ENCODE measurements at regions not wholly inside any gene's neighbourhood (a gene's known extent, or its start where the extent isn't known, plus 50 kb on each side); places are given as distances from the start of the nearest gene placed in this dataset.

DNA sequence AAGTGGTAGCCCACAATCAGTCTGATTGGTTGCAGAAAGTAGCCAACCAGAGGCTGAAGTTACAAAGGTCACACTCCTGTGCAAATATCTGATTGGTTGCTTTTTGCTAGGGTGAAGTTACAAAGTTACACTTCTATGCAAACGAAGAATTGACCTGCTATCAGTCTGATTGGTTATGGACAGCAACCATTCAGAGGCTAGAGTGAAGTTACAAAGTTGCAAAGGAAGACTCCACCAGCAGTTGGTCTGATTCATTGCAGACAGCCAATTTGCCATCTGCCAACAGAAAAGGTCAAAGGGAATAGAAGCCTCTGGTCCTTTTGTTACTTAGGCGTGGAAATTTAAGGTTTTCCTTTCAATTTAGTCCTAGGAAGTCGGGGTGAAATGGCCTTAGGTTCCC is 377.7 kb downstream of the PRDM5 start:
- H3K4me1 ChIP-seq (ENCODE audit: control insufficient read depth in 2 of 2, insufficient read depth in 2 of 2, low read length in 2 of 2): no peaks in the 10 kb centered on the region
- DNase-seq (ENCODE audit: low read depth in 6 of 9, low spot score in 9 of 9): no peak
- H3K9me3 ChIP-seq (ENCODE audit: control insufficient read depth in 2 of 2, insufficient read depth in 1 of 2, low read length in 1 of 2): no peaks in the 10 kb centered on the region
- H3K36me3 ChIP-seq (ENCODE audit: control insufficient read depth in 2 of 2, insufficient read depth in 2 of 2, low read length in 1 of 2): no peaks in the 10 kb centered on the region
- H3K27me3 ChIP-seq (ENCODE audit: control insufficient read depth in 2 of 2, insufficient read depth in 1 of 2, low read length in 1 of 2): no peaks in the 10 kb centered on the region
- no peak overlapping the region for H3K4me3 ChIP-seq (ENCODE audit: low read length in 2 of 2)
- WGBS: 80% methylated on average over 3 of the region's 3 CpGs
- no peak overlapping the region for H3K27ac ChIP-seq (ENCODE audit: low read depth in 1 of 2, low read length in 1 of 2)

DNA sequence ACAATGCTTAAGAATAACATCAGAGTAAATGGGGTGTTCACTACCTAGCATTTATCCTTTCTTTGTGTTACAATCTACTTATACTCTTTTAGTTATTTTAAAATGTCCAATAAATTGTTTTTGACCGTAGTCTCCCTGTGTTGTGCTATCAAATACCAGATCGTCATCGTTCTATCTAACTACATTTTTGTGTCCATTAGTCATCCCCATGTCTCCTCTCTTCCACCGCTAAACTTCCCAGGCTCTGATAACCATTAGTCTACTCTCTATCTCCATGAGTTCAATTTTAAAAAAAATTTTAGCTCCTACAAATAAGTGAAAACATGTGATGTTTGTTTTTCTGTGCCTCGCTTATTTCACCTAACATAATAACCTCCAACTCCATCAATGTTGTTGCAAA is 381.9 kb downstream of the PRDM5 start:
- H3K27me3 ChIP-seq (ENCODE audit: control insufficient read depth in 2 of 2, insufficient read depth in 1 of 2, low read length in 1 of 2): no peaks in the 10 kb centered on the region
- H3K4me3 ChIP-seq (ENCODE audit: low read length in 2 of 2): no peak overlapping the region
- no peaks in the 10 kb centered on the region for H3K9me3 ChIP-seq (ENCODE audit: control insufficient read depth in 2 of 2, insufficient read depth in 1 of 2, low read length in 1 of 2)
- no peaks in the 10 kb centered on the region for H3K36me3 ChIP-seq (ENCODE audit: control insufficient read depth in 2 of 2, insufficient read depth in 2 of 2, low read length in 1 of 2)
- no peak for DNase-seq (ENCODE audit: low read depth in 6 of 9, low spot score in 9 of 9)
- no peak overlapping the region for H3K27ac ChIP-seq (ENCODE audit: low read depth in 1 of 2, low read length in 1 of 2)
- no peaks in the 10 kb centered on the region for H3K4me1 ChIP-seq (ENCODE audit: control insufficient read depth in 2 of 2, insufficient read depth in 2 of 2, low read length in 2 of 2)
- 97% methylated on average over 5 of the region's 5 CpGs for WGBS

DNA sequence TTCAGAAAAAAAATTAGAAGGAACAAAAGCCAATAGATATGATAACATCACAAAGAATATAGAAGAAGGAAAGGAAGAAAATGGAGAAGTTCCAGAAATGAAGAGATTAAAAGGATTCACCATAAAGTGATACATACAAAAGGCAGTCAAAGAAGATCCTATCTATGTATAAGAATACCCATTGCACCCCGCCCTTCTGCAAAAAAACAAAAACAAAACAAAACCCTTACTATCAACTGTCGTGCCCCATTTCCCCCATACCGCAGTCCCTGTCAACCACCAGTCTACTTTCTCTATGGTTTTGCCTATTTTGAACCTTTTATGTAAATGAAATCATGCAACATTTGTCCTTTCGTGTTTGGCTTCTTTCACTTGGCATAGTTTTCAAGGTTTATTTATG is 385.6 kb downstream of the PRDM5 start:
- Histone ChIP-seq H3K36me3 (ENCODE audit: control insufficient read depth in 2 of 2, insufficient read depth in 2 of 2, low read length in 1 of 2) (no peaks in the 10 kb centered on the region), H3K27ac (ENCODE audit: low read depth in 1 of 2, low read length in 1 of 2) (no peak overlapping the region), H3K4me3 (ENCODE audit: low read length in 2 of 2) (no peak overlapping the region), H3K4me1 (ENCODE audit: control insufficient read depth in 2 of 2, insufficient read depth in 2 of 2, low read length in 2 of 2) (no peaks in the 10 kb centered on the region), H3K27me3 (ENCODE audit: control insufficient read depth in 2 of 2, insufficient read depth in 1 of 2, low read length in 1 of 2) (no peaks in the 10 kb centered on the region), H3K9me3 (ENCODE audit: control insufficient read depth in 2 of 2, insufficient read depth in 1 of 2, low read length in 1 of 2) (no peaks in the 10 kb centered on the region)
- 96% methylated on average over 4 of the region's 4 CpGs for WGBS
- DNase-seq (ENCODE audit: low read depth in 6 of 9, low spot score in 9 of 9): no peak

DNA sequence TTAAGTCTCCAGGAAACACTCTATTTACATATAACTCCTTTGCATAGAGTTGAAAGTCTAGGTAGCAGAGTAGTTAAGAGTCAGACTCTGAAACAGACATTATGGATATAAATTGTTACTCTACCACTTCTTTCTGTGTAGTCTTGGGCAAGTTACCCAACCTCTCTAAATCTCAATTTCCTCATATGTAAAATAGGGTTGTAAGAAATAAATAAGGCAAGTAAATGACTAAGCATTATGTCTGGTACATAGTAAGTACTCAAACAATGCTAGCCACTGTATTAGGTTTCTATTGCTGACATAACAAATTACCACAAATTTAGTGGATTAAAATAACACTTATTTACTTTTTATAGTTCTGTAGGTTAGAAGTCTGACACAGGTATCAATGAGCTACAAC is 394.1 kb downstream of the PRDM5 start:
- no peak overlapping the region for H3K4me3 ChIP-seq (ENCODE audit: low read length in 2 of 2)
- DNase-seq (ENCODE audit: low read depth in 6 of 9, low spot score in 9 of 9): no peak
- H3K27ac ChIP-seq (ENCODE audit: low read depth in 1 of 2, low read length in 1 of 2): no peak overlapping the region
- no peaks in the 10 kb centered on the region for H3K36me3 ChIP-seq (ENCODE audit: control insufficient read depth in 2 of 2, insufficient read depth in 2 of 2, low read length in 1 of 2)
- H3K27me3 ChIP-seq (ENCODE audit: control insufficient read depth in 2 of 2, insufficient read depth in 1 of 2, low read length in 1 of 2): no peaks in the 10 kb centered on the region
- H3K9me3 ChIP-seq (ENCODE audit: control insufficient read depth in 2 of 2, insufficient read depth in 1 of 2, low read length in 1 of 2): no peaks in the 10 kb centered on the region
- H3K4me1 ChIP-seq (ENCODE audit: control insufficient read depth in 2 of 2, insufficient read depth in 2 of 2, low read length in 2 of 2): no peaks in the 10 kb centered on the region

DNA sequence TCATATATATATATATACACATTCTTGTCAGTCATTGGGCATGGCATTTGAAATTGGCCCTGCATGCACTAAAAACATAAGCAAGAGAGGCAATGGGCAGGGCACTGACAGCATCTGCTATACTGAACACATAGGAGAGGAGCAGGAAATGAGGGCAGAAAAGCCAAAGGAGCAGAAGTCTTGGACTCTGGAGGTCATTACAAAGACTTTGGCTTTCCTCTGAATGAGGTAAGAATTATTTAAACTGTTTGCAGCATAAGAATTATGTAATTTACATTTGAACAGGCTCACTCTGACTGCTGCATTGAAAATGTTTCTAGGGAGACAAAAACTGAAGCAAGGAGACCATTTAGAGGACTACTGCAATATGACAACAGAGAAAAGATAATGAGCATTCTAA is 396.5 kb downstream of the PRDM5 start:
- no peaks in the 10 kb centered on the region for H3K4me1 ChIP-seq (ENCODE audit: control insufficient read depth in 2 of 2, insufficient read depth in 2 of 2, low read length in 2 of 2)
- no peak for DNase-seq (ENCODE audit: low read depth in 6 of 9, low spot score in 9 of 9)

DNA sequence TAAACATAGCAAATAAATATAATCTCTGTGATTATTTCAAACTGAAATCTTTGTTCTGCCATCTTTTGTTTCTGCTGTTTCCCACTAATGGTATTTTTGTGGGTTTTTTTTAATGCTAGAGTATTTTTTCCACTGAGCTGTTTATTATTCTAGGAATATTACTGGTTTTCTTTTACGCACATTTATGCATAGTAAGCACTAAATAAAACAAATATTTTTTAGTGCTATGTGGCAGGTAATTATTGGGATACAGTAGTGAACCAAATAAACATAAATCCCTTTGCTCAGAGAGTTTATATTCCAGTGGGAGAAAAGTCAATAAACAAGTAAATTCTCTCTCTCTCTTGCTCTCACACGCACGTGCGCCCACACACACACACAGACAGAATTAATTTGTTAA is 397.4 kb downstream of the PRDM5 start:
- no peak overlapping the region for H3K27ac ChIP-seq (ENCODE audit: low read depth in 1 of 2, low read length in 1 of 2)
- no peaks in the 10 kb centered on the region for H3K4me1 ChIP-seq (ENCODE audit: control insufficient read depth in 2 of 2, insufficient read depth in 2 of 2, low read length in 2 of 2)
- H3K27me3 ChIP-seq (ENCODE audit: control insufficient read depth in 2 of 2, insufficient read depth in 1 of 2, low read length in 1 of 2): no peaks in the 10 kb centered on the region
- H3K9me3 ChIP-seq (ENCODE audit: control insufficient read depth in 2 of 2, insufficient read depth in 1 of 2, low read length in 1 of 2): no peaks in the 10 kb centered on the region
- DNase-seq (ENCODE audit: low read depth in 6 of 9, low spot score in 9 of 9): no peak
- no peak overlapping the region for H3K4me3 ChIP-seq (ENCODE audit: low read length in 2 of 2)
- 99% methylated on average over 4 of the region's 4 CpGs for WGBS
- no peaks in the 10 kb centered on the region for H3K36me3 ChIP-seq (ENCODE audit: control insufficient read depth in 2 of 2, insufficient read depth in 2 of 2, low read length in 1 of 2)

More for the DNA sequence above, 396.5 kb downstream of the PRDM5 start:
- no peak overlapping the region for H3K27ac ChIP-seq (ENCODE audit: low read depth in 1 of 2, low read length in 1 of 2)
- no peak overlapping the region for H3K4me3 ChIP-seq (ENCODE audit: low read length in 2 of 2)
- no peaks in the 10 kb centered on the region for H3K27me3 ChIP-seq (ENCODE audit: control insufficient read depth in 2 of 2, insufficient read depth in 1 of 2, low read length in 1 of 2)
- no peaks in the 10 kb centered on the region for H3K9me3 ChIP-seq (ENCODE audit: control insufficient read depth in 2 of 2, insufficient read depth in 1 of 2, low read length in 1 of 2)
- H3K36me3 ChIP-seq (ENCODE audit: control insufficient read depth in 2 of 2, insufficient read depth in 2 of 2, low read length in 1 of 2): no peaks in the 10 kb centered on the region

DNA sequence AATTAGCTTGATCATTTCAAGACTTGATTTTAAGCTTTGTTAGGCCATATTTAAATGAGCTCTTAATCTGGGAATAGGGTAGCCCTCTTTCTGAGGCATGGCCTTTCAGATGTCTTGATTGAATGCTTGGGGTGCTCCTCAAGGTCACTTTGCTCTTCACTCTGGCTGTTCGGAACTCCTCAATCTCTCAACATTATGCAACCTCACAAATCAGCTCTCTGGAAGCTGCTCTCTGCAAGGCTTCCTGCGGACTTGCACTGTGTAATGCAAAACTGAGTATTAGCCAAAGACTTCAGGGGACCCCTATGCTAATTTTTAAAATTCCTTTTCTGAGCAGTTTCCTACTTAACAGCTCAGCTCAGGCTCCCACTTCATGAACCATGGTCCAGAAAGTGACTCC is 398.3 kb downstream of the PRDM5 start:
- Histone ChIP-seq H3K9me3 (ENCODE audit: control insufficient read depth in 2 of 2, insufficient read depth in 1 of 2, low read length in 1 of 2) (no peaks in the 10 kb centered on the region), H3K27ac (ENCODE audit: low read depth in 1 of 2, low read length in 1 of 2) (no peak overlapping the region), H3K36me3 (ENCODE audit: control insufficient read depth in 2 of 2, insufficient read depth in 2 of 2, low read length in 1 of 2) (no peaks in the 10 kb centered on the region), H3K4me3 (ENCODE audit: low read length in 2 of 2) (no peak overlapping the region), H3K27me3 (ENCODE audit: control insufficient read depth in 2 of 2, insufficient read depth in 1 of 2, low read length in 1 of 2) (no peaks in the 10 kb centered on the region), H3K4me1 (ENCODE audit: control insufficient read depth in 2 of 2, insufficient read depth in 2 of 2, low read length in 2 of 2) (no peaks in the 10 kb centered on the region)
- no peak for DNase-seq (ENCODE audit: low read depth in 6 of 9, low spot score in 9 of 9)
- 92% methylated on average over 2 of the region's 2 CpGs for WGBS

DNA sequence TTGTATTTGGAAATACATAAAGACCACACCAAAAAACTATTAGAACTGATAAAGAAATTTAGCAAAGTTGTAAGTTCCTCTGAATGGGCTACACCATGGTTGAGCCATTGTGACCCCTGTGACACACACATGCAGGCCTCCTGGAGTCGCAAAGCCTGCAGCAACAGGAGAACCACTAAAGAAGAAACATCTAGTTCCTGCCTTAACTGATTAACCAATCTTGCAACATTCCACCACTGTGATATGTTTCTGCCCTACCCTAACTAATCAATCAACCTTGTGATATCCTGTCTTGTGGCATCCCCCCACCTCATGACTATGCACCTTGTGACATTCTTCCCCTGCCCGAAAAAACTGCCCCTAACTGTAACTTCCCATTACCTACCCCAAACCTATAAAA is 401.8 kb downstream of the PRDM5 start:
- no peaks in the 10 kb centered on the region for H3K9me3 ChIP-seq (ENCODE audit: control insufficient read depth in 2 of 2, insufficient read depth in 1 of 2, low read length in 1 of 2)
- no peaks in the 10 kb centered on the region for H3K27me3 ChIP-seq (ENCODE audit: control insufficient read depth in 2 of 2, insufficient read depth in 1 of 2, low read length in 1 of 2)
- no peaks in the 10 kb centered on the region for H3K4me1 ChIP-seq (ENCODE audit: control insufficient read depth in 2 of 2, insufficient read depth in 2 of 2, low read length in 2 of 2)
- no peaks in the 10 kb centered on the region for H3K36me3 ChIP-seq (ENCODE audit: control insufficient read depth in 2 of 2, insufficient read depth in 2 of 2, low read length in 1 of 2)
- no peak for DNase-seq (ENCODE audit: low read depth in 6 of 9, low spot score in 9 of 9)
- 74% methylated on average over 2 of the region's 2 CpGs for WGBS
- H3K27ac ChIP-seq (ENCODE audit: low read depth in 1 of 2, low read length in 1 of 2): no peak overlapping the region
- H3K4me3 ChIP-seq (ENCODE audit: low read length in 2 of 2): no peak overlapping the region

DNA sequence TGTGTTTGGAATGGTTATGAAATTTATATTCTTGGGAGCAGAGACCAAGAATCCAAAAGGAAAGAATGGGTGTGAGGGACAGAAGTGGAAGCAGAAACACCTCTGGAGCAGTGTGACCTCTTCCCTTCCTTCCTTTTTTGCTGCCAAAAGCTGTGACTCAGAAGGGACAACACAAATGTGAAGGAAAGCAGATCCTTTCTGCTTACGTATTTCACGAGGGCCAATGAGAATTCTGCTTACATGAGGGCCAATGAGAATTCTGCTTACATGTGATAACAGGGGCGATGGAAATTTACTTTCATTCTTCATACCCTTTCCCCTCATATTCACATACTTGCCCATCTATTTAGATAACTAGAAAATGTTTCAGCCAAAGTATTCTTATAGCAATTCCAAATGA is 404.6 kb downstream of the PRDM5 start:
- Histone ChIP-seq H3K9me3 (ENCODE audit: control insufficient read depth in 2 of 2, insufficient read depth in 1 of 2, low read length in 1 of 2) (no peaks in the 10 kb centered on the region), H3K27me3 (ENCODE audit: control insufficient read depth in 2 of 2, insufficient read depth in 1 of 2, low read length in 1 of 2) (no peaks in the 10 kb centered on the region), H3K36me3 (ENCODE audit: control insufficient read depth in 2 of 2, insufficient read depth in 2 of 2, low read length in 1 of 2) (no peaks in the 10 kb centered on the region), H3K27ac (ENCODE audit: low read depth in 1 of 2, low read length in 1 of 2) (no peak overlapping the region), H3K4me1 (ENCODE audit: control insufficient read depth in 2 of 2, insufficient read depth in 2 of 2, low read length in 2 of 2) (no peaks in the 10 kb centered on the region), H3K4me3 (ENCODE audit: low read length in 2 of 2) (no peak overlapping the region)
- no peak for DNase-seq (ENCODE audit: low read depth in 6 of 9, low spot score in 9 of 9)
- 94% methylated on average over 3 of the region's 3 CpGs for WGBS

DNA sequence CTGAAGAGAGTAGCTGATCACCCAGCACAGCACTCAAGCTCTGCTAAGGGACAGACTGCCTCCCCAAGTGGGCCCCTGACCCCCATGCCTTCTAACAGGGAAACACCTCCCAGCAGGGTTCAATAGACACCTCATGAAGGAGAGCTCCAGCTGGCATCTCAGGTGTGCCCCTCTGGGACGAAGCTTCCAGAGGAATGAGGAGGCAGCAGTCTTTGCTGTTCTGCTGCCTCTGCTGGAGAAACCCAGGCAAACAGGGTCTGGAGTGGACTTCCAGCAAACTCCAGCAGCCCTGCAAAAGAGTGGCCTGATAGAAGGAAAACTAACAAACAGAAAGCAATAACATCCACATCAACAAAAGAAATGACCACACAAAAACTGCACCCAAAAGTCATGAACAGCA is 412.8 kb downstream of the PRDM5 start:
- no peaks in the 10 kb centered on the region for H3K9me3 ChIP-seq (ENCODE audit: control insufficient read depth in 2 of 2, insufficient read depth in 1 of 2, low read length in 1 of 2)
- H3K4me1 ChIP-seq (ENCODE audit: control insufficient read depth in 2 of 2, insufficient read depth in 2 of 2, low read length in 2 of 2): no peaks in the 10 kb centered on the region
- H3K27me3 ChIP-seq (ENCODE audit: control insufficient read depth in 2 of 2, insufficient read depth in 1 of 2, low read length in 1 of 2): no peaks in the 10 kb centered on the region
- 93% methylated on average over 1 of the region's 1 CpG for WGBS
- no peaks in the 10 kb centered on the region for H3K36me3 ChIP-seq (ENCODE audit: control insufficient read depth in 2 of 2, insufficient read depth in 2 of 2, low read length in 1 of 2)
- no peak for DNase-seq (ENCODE audit: low read depth in 6 of 9, low spot score in 9 of 9)
- H3K27ac ChIP-seq (ENCODE audit: low read depth in 1 of 2, low read length in 1 of 2): no peak overlapping the region
- no peak overlapping the region for H3K4me3 ChIP-seq (ENCODE audit: low read length in 2 of 2)
